IMR-90 (cell line): ENCODE measurements at regions not wholly inside any gene's neighbourhood (a gene's known extent, or its start where the extent isn't known, plus 50 kb on each side); places are given as distances from the start of the nearest gene placed in this dataset.

Experiments used
- BHLHE40 ChIP-seq: fragments of 150-350 bp; IDR thresholded peaks from 2 replicates; pipeline ENCODE4 v1.6.1; 2016; ENCODE audit warnings: mild to moderate bottlenecking, low read depth, low read length
- CEBPB ChIP-seq: IDR thresholded peaks from 2 replicates; pipeline ENCODE4 v1.6.1; 2012; ENCODE audit warnings: low read depth, low read length, improper control_type of control experiment
- CHD1 ChIP-seq: IDR thresholded peaks from 2 replicates; pipeline ENCODE4 v1.6.1; 2012; ENCODE audit warnings: low read depth, low read length, improper control_type of control experiment
- ELK1 ChIP-seq: fragments of 150-350 bp; IDR thresholded peaks from 2 replicates; pipeline ENCODE4 v1.6.1; 2016; ENCODE audit warnings: low read depth, mild to moderate bottlenecking, low read length, moderate library complexity, borderline replicate concordance
- FOS ChIP-seq: fragments of 150-350 bp; IDR thresholded peaks from 2 replicates; pipeline ENCODE4 v1.6.1; 2016; ENCODE audit warnings: low read depth, low read length
- MAZ ChIP-seq: IDR thresholded peaks from 2 replicates; pipeline ENCODE4 v1.6.1; 2012; ENCODE audit warnings: low read depth, mild to moderate bottlenecking, low read length, improper control_type of control experiment, moderate library complexity, borderline replicate concordance
- NFE2L2 ChIP-seq: fragments of 150-350 bp; IDR thresholded peaks from 2 replicates; pipeline ENCODE4 v1.6.1; 2016; ENCODE audit warnings: low read depth, mild to moderate bottlenecking, low read length
- POLR2A ChIP-seq: IDR thresholded peaks from 2 replicates; pipeline ENCODE4 v1.6.1; 2012; ENCODE audit warnings: mild to moderate bottlenecking, low read depth, low read length
- RAD21 ChIP-seq: IDR thresholded peaks from 2 replicates; pipeline ENCODE4 v1.6.1; 2012; ENCODE audit warnings: low read length, improper control_type of control experiment
- RCOR1 ChIP-seq: IDR thresholded peaks from 2 replicates; pipeline ENCODE4 v1.6.1; 2012; ENCODE audit warnings: mild to moderate bottlenecking, low read length, improper control_type of control experiment; ENCODE audit not compliant: insufficient replicate concordance
- RFX5 ChIP-seq: IDR thresholded peaks from 2 replicates; pipeline ENCODE4 v1.8.0; 2012; ENCODE audit warnings: low read depth, mild to moderate bottlenecking, low read length, moderate library complexity
- USF2 ChIP-seq: fragments of 150-350 bp; IDR thresholded peaks from 2 replicates; pipeline ENCODE4 v1.6.1; 2017; ENCODE audit warnings: mild to moderate bottlenecking, antibody characterized with exemption, low read length, low read depth
- TF ChIP-seq, protein P1 (sequence below): conservative IDR thresholded peaks from 2 replicates; pipeline ENCODE4 v1.5.1; 2012; ENCODE audit warnings: mild to moderate bottlenecking, low read depth, low read length, improper control_type of control experiment

GRCh38 chrX:13479452-13479813 lies 90.0 kb upstream of the EGFL6 start:
- TF ChIP-seq BHLHE40 (no peak), CEBPB (no peak), MAZ (no peak), CHD1 (no peak), POLR2A (no peak), FOS (no peak), ELK1 (no peak), USF2 (no peak), RFX5 (no peak), RCOR1 (no peak), NFE2L2 (no peak), RAD21 (no peak)
- TF ChIP-seq, protein P1, sequence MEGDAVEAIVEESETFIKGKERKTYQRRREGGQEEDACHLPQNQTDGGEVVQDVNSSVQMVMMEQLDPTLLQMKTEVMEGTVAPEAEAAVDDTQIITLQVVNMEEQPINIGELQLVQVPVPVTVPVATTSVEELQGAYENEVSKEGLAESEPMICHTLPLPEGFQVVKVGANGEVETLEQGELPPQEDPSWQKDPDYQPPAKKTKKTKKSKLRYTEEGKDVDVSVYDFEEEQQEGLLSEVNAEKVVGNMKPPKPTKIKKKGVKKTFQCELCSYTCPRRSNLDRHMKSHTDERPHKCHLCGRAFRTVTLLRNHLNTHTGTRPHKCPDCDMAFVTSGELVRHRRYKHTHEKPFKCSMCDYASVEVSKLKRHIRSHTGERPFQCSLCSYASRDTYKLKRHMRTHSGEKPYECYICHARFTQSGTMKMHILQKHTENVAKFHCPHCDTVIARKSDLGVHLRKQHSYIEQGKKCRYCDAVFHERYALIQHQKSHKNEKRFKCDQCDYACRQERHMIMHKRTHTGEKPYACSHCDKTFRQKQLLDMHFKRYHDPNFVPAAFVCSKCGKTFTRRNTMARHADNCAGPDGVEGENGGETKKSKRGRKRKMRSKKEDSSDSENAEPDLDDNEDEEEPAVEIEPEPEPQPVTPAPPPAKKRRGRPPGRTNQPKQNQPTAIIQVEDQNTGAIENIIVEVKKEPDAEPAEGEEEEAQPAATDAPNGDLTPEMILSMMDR = no peak
